IMR-90 (cell line): ENCODE measurements at regions not wholly inside any gene's neighbourhood (a gene's known extent, or its start where the extent isn't known, plus 50 kb on each side); places are given as distances from the start of the nearest gene placed in this dataset.

Experiments
- CTCF ChIP-seq: conservative IDR thresholded peaks from 2 replicates; pipeline ENCODE4 v1.5.1; 2012; ENCODE audit warnings: mild to moderate bottlenecking, low read depth, low read length, improper control_type of control experiment
- ELK1 ChIP-seq: fragments of 150-350 bp; IDR thresholded peaks from 2 replicates; pipeline ENCODE4 v1.6.1; 2016; ENCODE audit warnings: low read depth, mild to moderate bottlenecking, low read length, moderate library complexity, borderline replicate concordance

GRCh38 chr13:75136151-75136550 lies 345.8 kb downstream of the TBC1D4 start:
- TF ChIP-seq CTCF = no peak
- TF ChIP-seq ELK1 = no peak
